ENCODE measurements at regions not wholly inside any gene's neighbourhood (a gene's known extent, or its start where the extent isn't known, plus 50 kb on each side); places are given as distances from the start of the nearest gene placed in this dataset.

DNA sequence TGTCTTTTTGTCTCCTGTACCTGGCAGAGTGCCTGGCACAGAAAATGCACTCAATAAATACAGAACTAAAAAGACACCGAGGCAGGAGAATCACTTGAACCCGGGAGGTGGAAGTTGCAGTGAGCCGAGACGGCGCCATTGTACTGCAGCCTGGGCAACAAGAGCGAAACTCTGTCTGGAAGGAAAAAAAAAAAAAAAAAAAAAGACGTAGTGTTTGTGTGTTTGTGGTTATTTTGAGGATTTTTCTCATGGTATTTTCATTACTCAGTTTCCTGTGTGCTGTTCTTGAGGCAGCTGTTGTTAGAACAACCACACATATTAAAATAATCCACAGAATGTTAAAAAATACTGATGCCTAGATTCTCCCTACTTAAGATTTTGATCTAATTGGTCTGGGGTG lies 519.2 kb upstream of the SPHKAP start:
- Histone ChIP-seq H3K4me2 (no peak overlapping the region), H3K4me1 (ENCODE audit: insufficient read depth) (no peaks in the 10 kb centered on the region), H3K27ac (no peak overlapping the region), H2AFZ (no peak overlapping the region), H3K36me3 (replicated peaks; ENCODE audit: insufficient read depth, low read depth) (no peaks in the 10 kb centered on the region), H3K4me3 (no peak overlapping the region), H3K9me2 (replicated peaks; ENCODE audit: insufficient read depth) (no peaks in the 10 kb centered on the region), H3K27me3 (no peaks in the 10 kb centered on the region), H3K79me2 (no peaks in the 10 kb centered on the region), H4K20me1 (ENCODE audit: insufficient read depth, poor library complexity, severe bottlenecking) (no peaks in the 10 kb centered on the region), H3K9me3 (ENCODE audit: low read depth) (no peaks in the 10 kb centered on the region)
- WGBS (ENCODE audit: low lambda C conversion rate, missing lambda C conversion rate), result 83% methylated on average over 7 of the region's 7 CpGs
- no peak for DNase-seq (ENCODE audit: low spot score)
- no peak for TF ChIP-seq EZH2phosphoT487 (IDR thresholded peaks at IDR 0.05; ENCODE audit: low read depth, severe bottlenecking, unreplicated experiment)
- TF ChIP-seq, protein P1, sequence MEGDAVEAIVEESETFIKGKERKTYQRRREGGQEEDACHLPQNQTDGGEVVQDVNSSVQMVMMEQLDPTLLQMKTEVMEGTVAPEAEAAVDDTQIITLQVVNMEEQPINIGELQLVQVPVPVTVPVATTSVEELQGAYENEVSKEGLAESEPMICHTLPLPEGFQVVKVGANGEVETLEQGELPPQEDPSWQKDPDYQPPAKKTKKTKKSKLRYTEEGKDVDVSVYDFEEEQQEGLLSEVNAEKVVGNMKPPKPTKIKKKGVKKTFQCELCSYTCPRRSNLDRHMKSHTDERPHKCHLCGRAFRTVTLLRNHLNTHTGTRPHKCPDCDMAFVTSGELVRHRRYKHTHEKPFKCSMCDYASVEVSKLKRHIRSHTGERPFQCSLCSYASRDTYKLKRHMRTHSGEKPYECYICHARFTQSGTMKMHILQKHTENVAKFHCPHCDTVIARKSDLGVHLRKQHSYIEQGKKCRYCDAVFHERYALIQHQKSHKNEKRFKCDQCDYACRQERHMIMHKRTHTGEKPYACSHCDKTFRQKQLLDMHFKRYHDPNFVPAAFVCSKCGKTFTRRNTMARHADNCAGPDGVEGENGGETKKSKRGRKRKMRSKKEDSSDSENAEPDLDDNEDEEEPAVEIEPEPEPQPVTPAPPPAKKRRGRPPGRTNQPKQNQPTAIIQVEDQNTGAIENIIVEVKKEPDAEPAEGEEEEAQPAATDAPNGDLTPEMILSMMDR (IDR thresholded peaks at IDR 0.05; ENCODE audit: poor library complexity), result no peak

DNA sequence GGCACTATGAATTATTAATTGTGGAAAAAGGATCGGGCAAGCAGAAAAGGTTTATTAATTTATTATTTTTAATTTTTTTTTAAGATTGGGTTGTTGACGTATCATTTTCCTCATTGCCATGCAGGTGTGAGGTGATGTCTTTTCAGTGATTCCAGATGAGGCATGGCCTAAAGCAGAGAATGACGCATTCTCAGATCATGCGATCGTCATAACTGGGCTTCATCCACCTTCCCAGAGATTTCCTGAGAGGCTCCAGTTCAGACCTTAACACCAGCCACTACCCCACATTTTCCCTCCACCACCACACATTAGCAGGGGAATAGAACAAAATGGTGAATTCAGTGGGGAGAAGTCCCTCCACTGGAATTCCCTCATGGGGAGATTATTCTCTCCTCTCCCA lies 518.4 kb upstream of the SPHKAP start:
- Histone ChIP-seq H3K27me3 (no peaks in the 10 kb centered on the region), H3K9me3 (ENCODE audit: low read depth) (no peaks in the 10 kb centered on the region)

DNA sequence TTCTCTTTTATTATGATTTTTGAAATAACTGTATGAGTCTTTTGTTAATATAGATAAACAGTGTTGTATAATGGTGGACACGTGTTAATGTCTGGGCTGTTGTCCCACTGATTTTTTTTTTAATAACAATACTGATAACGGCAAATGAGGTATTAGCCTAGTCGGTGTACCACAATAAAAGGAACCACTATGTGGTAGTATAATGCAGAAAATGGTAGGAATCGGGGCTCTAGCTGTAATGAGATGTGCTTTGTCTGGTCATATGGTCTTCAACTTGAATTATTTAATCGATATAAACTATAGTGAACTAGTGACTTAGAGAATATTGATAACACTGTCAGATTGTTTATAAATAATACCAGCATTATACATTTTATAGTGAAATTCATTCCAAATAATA lies 517.9 kb upstream of the SPHKAP start:
- no peaks in the 10 kb centered on the region for H3K27me3 ChIP-seq
- 74% methylated on average over 5 of the region's 5 CpGs for WGBS (ENCODE audit: low lambda C conversion rate, missing lambda C conversion rate)
- no peak overlapping the region for H2AFZ ChIP-seq
- H3K9me3 ChIP-seq (ENCODE audit: low read depth), result no peaks in the 10 kb centered on the region
- H3K36me3 ChIP-seq (replicated peaks; ENCODE audit: insufficient read depth, low read depth), result no peaks in the 10 kb centered on the region
- no peak for TF ChIP-seq EZH2 (IDR thresholded peaks at IDR 0.05; ENCODE audit: borderline replicate concordance)
- TF ChIP-seq, protein P1 (IDR thresholded peaks at IDR 0.05; ENCODE audit: poor library complexity), result peak; percentile 32
- DNase-seq (ENCODE audit: low spot score), result no peak
- no peak overlapping the region for H3K4me2 ChIP-seq
- no peaks in the 10 kb centered on the region for H4K20me1 ChIP-seq (ENCODE audit: insufficient read depth, poor library complexity, severe bottlenecking)
- no peaks in the 10 kb centered on the region for H3K79me2 ChIP-seq
- no peaks in the 10 kb centered on the region for H3K9me2 ChIP-seq (replicated peaks; ENCODE audit: insufficient read depth)
- H3K4me1 ChIP-seq (ENCODE audit: insufficient read depth), result no peaks in the 10 kb centered on the region
- no peak overlapping the region for H3K27ac ChIP-seq
- H3K4me3 ChIP-seq, result no peak overlapping the region

More for the DNA sequence above, 518.4 kb upstream of the SPHKAP start:
- no peak overlapping the region for H2AFZ ChIP-seq
- no peaks in the 10 kb centered on the region for H3K36me3 ChIP-seq (replicated peaks; ENCODE audit: insufficient read depth, low read depth)
- H3K27ac ChIP-seq, result no peak overlapping the region
- H3K9me2 ChIP-seq (replicated peaks; ENCODE audit: insufficient read depth), result no peaks in the 10 kb centered on the region
- WGBS (ENCODE audit: low lambda C conversion rate, missing lambda C conversion rate), result 90% methylated on average over 5 of the region's 5 CpGs
- no peak overlapping the region for H3K4me3 ChIP-seq
- no peak for DNase-seq (ENCODE audit: low spot score)
- no peak overlapping the region for H3K4me2 ChIP-seq
- TF ChIP-seq EZH2 (IDR thresholded peaks at IDR 0.05; ENCODE audit: borderline replicate concordance), result no peak
- TF ChIP-seq, protein P1 (IDR thresholded peaks at IDR 0.05; ENCODE audit: poor library complexity), result no peak
- TF ChIP-seq EZH2phosphoT487 (IDR thresholded peaks at IDR 0.05; ENCODE audit: low read depth, severe bottlenecking, unreplicated experiment), result no peak
- no peaks in the 10 kb centered on the region for H3K79me2 ChIP-seq
- H3K4me1 ChIP-seq (ENCODE audit: insufficient read depth), result no peaks in the 10 kb centered on the region
- H4K20me1 ChIP-seq (ENCODE audit: insufficient read depth, poor library complexity, severe bottlenecking), result no peaks in the 10 kb centered on the region

DNA sequence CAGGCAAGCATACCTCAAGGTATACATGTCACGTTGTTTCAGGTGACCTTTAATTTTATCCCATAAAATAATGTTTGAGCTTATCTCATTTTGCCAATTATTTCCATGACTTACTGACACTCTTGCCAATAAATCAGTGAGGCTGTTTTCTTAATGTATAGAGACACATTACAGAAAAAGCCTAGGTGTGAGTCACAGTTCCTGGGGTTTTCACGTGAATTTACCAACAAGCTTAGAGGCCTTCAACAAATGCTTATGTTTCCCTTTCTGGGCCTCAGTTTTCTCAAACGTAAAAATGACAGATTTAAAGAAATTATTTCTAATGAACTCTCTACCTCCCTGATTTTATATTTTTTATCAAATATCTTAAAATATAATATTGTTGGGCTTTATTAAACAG lies 517.5 kb upstream of the SPHKAP start:
- Histone ChIP-seq H4K20me1 (ENCODE audit: insufficient read depth, poor library complexity, severe bottlenecking) (no peaks in the 10 kb centered on the region), H3K4me2 (no peak overlapping the region), H2AFZ (no peak overlapping the region), H3K9me2 (replicated peaks; ENCODE audit: insufficient read depth) (no peaks in the 10 kb centered on the region), H3K79me2 (no peaks in the 10 kb centered on the region), H3K27ac (no peak overlapping the region), H3K27me3 (no peaks in the 10 kb centered on the region), H3K9me3 (ENCODE audit: low read depth) (no peaks in the 10 kb centered on the region), H3K4me3 (no peak overlapping the region), H3K4me1 (ENCODE audit: insufficient read depth) (no peaks in the 10 kb centered on the region), H3K36me3 (replicated peaks; ENCODE audit: insufficient read depth, low read depth) (no peaks in the 10 kb centered on the region)
- WGBS (ENCODE audit: low lambda C conversion rate, missing lambda C conversion rate), result 62% methylated on average over 3 of the region's 3 CpGs
- TF ChIP-seq, protein P1 (IDR thresholded peaks at IDR 0.05; ENCODE audit: poor library complexity), result no peak
- TF ChIP-seq EZH2 (IDR thresholded peaks at IDR 0.05; ENCODE audit: borderline replicate concordance), result no peak
- TF ChIP-seq EZH2phosphoT487 (IDR thresholded peaks at IDR 0.05; ENCODE audit: low read depth, severe bottlenecking, unreplicated experiment), result no peak
- no peak for DNase-seq (ENCODE audit: low spot score)
